SK-MEL-5 (cell line): ENCODE measurements at regions not wholly inside any gene's neighbourhood (a gene's known extent, or its start where the extent isn't known, plus 50 kb on each side); places are given as distances from the start of the nearest gene placed in this dataset.

Source experiments
- DNase-seq: peaks from one replicate; pipeline ENCODE4 v3.0.0-alpha.2; 2016; ENCODE audit warnings: low read depth, low spot score
- in situ Hi-C: cut with HindIII; loops from 2 replicates; pipeline ENCODE4 v1.10.0; 2016; ENCODE audit warnings: low sequenced_read_pairs, high pct_unique_total_duplicates, low pct_unique_long_range_greater_than_20kb

DNA sequence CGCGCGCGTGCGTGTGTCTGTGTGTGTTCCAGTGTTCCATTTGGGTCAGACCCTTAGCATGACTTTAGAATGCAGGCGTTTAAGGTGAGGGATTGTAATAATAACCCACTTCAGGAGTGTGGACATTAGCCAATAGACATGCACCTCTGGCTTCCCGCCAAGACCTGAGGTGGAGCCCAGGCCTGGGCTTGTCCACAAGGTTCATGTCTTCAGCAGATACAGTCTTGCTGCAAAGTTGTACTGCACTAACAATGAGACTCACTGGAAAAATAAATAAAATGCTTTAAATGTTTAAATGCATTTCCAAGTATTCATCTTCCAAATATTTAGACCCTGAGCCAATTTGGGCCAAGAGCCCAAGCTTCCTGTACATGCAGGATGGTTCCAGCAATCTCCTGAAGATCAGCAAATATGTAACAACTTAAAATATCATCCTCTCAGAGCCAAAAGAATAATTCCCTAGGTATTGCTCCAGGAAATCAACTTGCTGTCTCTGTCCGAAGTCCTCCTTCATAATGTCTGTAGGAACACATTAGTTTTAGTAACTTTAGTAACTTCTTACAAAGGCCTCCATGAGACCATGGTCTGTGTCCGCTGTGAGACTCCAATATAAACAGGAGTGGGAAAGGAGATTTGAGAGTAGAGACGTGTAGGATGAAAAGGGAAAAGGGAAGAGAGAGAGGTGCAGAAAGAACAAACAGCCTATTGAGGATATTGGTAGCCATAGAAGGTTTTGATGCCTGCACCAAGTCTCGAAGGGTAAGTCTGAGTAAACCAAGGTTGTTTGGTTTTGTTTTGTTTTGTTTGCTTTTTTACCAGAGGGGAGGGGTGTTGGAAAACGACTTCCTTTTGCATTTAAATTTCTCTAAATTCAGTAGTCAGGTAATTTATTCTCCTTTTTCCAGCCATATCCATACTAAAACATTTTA lies 98.5 kb upstream of the KLF3 start:
- in situ Hi-C loops = no loop called here
- DNase-seq = no peak

DNA sequence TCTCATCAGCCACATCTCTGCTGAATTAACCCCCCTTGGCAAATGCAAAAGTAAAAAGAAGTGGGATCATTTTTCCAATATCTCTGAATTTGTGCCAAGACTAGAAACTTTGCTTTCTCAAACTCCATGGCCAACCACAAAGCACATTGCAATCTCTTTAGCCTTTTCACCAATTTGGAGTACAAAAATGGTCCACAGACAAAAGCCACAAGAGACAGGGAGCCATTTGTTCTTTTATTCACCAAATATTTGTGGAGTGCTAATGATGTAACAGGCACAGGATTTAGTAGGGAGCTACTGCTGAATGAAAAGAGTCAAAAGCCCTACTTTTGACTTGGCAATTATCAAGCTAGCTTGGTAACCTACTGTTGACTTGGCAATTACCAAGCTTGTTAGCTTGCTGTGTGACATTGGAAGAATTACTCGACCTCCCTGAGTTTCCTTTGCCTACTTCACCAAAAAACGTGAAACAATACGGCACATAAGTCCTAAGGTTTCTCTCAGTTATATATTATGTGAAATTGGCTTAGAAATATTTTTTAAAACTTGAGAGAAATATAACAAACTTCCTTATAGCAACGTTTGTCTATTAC lies 97.1 kb upstream of the KLF3 start:
- in situ Hi-C loops = no loop called here
- DNase-seq = peak; percentile 41

DNA sequence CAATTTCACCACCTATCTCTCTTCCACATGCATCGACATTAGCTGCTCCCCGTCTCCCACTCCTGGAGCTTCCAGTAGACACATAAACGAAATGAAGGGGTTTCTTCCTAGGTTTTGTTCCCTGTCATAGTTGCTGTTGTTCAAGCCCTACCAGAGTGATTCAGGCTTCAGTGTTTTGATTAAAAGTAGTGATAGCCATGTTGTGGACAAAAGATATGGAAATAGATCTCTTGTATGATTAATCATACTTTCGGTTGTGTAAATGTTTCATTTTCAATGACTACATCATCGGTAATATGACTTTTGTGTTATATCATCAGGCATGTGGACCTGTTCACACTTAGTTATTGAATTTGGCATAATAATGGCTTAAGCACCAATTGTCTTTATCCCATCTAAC lies 96.5 kb upstream of the KLF3 start:
- no peak for DNase-seq
- in situ Hi-C loops = no loop called here

DNA sequence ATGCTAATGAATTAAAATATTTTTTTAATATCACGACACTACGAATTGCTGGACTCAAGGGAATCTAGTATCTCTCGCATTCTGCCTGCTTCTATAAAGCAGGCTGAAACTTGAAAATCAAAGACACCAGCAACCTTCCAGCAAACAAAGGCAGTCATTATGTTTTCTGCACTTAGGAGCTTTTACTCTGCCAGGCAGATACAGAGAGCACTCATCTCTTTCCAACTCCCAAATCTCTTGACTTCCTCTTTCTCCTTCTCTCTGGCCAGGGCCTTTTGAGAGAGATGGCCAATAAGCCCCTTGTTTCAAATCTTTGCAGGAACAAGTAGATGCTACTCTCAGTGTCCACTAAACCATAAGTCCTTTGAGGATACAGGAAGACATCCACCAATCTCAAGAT lies 95.2 kb upstream of the KLF3 start:
- in situ Hi-C loops = no loop called here
- peak; percentile 79 for DNase-seq

DNA sequence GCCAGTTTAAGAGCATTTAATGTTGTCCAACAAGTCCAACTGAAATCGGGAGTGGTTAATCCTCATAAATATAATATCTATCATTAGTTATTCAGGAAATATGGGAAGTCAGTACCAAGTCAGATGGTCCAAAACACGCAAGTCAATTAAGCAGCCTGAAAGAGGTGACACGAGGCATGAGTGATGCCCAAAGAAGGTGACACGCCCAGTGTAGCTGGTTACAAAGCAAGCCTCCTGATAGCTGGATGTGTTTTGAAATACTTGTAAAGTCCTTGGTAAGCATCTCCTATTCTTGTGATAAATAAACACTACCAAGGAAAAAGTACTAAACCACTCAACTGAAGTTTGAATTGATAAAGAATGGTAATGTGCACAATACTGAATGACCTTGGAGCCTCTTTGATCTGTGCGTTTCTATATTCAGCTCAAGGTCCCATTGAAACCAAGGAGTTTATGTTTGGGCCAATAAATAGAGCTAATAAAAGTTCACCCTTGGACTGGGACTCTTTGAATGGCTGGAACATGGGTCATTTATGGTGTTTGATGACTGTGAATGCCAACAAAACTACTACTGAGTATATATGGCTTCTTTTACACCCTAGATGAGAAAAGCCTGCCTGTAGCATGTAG lies 93.2 kb upstream of the KLF3 start:
- in situ Hi-C loops = no loop called here
- no peak for DNase-seq

DNA sequence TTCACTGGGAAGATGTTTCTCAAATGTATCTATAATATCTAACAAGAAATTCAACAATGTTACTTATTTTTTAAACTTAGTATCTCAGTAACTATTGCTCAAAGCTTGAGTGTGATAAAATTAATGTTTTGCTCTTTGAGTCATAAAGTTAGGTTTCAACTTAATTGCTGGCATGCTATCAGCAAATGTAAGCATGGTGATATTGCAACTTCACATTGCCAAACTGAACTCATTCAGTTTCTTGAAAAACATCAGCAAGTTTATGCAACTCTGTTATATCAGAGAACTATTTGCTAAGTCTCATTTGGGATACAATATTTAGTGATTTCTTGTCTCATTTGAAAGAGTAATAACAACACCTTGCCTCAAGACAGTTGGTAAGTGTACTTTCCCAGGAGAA lies 91.2 kb upstream of the KLF3 start:
- in situ Hi-C loops = no loop called here
- no peak for DNase-seq

DNA sequence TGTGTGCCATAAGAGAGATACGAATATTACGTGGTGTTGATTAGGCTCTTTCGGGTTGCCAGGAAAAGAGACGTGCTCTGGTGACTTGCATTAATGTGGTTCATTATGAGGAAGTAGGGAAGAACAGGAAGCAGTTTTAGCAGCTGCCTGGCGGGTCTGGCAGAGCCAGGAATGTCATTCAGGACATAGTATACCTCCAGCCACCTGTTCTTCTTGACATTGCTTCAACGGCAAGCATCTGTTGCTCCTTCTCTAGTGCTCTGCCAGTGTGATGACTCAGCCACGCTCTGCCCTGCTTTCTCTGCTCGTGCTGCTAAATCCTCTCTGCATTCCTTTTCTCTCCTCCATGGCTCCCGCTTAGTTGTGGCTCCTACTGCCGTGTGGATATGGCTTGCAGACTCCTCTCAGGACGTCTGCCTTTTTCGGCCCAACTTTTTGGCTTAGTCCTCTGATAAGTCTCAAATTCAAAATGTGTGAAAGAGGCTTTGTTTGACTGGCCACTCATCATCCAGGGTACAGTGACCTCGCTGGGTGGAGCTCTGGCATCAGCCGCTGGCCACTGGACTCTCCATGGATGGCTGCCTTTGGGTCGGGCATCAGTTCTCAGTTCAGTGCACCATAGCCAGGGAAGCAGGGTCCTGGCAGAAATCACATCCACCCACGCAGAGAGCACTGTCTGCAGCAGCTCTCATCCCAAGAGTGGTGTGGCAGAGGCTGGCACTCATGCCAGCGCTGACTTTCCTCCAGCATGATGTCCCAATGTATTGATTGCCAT lies 89.3 kb upstream of the KLF3 start:
- in situ Hi-C loops = no loop called here
- DNase-seq = no peak

DNA sequence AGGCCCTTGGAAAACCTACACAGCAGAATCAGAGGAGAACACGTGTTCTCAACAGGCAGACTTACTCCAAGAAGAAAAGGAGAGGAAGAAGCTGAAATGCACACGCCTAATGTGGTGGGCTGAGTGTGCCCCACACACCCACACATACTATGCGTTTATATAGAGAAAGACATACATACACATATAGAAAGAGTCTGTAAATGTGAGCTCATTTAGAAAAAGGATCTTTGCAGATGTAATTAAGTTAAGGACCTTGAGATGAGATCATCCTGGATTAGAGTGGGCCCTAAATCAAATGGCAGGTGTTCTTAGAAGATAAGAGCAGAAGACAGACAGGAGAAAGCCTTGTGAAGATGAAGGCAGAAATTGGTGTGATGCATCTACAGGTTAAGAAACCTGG lies 87.2 kb upstream of the KLF3 start:
- in situ Hi-C loops = no loop called here
- no peak for DNase-seq

DNA sequence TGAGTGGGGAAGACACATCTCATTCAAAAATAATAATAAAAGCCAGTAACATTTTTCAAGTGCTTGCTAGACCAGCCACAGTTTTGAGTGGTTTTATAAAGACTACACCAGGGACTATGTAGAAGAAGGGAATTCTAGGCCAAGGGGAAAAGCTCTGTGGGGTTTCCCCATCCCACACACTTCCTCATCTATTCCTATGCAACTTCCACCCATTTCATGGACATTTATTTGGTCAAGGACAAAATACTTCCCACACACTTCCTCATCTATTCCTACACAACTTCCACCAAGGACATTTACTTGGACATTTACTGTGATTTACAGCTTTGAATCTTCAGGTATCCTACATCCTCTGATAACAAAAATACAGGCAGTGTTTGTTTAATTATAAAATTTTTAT lies 86.5 kb upstream of the KLF3 start:
- no peak for DNase-seq
- in situ Hi-C loops = no loop called here

DNA sequence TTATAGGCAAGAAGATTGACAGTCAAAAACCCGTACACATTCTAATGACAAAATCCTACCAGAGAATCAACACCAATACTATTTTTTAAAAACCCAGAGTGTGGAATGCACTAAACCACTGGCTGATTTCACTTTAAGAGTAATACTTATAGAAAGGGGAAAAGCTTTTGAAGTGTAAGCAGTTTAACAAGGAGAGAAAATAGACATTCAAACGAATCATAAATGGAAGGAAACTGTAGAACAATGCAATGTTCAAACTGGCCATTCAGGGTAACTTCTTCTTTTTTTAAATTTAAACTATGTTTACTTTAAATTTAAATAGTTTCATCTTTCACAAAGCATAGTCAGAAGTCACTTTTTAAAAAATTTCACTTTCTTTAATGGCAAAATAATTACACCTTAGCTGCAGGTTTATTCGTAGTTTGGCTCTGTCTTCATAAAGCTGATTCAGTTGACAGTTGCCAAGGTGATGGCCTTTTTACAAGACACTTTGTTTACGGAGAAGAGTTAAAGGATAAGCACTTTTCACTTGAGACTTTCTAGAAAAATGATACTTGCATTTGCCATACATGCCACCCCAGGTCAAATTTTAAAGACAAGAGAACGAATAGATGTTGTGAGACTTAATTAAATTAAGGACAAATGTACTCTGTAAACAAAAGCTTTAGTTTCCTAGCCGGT lies 82.4 kb upstream of the KLF3 start:
- in situ Hi-C loops = no loop called here
- no peak for DNase-seq

DNA sequence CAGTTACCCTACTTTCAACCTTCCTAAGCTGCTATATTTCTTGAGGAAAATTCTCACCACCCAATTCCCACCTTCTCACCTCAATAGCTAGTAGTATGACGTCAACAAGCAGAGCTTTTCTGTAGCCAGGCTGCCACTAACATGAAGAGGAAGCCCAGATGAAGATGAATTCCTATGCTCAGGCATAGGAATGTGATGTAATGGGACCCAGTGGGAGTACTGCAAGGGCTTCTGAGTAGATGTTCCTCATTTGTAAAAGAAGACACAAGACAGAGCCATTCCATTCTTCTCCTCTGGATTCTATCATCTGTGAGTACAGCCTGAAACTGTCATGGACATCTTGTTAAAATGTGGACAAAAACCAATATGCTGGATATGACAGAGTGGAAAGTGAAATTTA lies 81.6 kb upstream of the KLF3 start:
- in situ Hi-C loops = no loop called here
- DNase-seq = no peak

DNA sequence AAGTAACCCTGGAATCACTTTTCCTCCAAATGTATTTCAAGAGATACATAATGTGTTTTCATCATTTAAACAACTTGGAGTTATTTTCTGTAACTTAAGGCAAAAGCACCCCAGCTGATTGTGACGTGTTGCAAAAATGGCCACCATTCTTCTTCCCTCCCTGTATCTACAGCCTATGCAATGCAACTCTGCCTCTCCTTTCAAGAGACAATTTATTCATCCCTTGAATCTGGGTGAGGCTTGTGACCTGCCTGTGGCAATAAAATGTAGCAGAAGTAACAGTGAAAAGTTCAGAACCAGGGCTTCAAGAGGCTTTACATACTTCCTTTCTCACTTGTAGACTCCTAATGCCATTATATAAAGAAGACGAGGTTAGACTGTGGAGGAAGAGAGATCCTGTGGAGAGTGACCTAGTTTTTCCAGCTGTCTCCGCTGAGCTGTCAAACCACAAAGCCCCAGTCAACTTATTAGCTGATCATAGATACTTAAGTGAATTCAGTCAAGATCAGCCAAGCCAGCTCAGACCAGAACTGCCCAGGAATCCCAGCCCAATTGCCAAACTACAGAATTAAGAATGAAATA lies 81.0 kb upstream of the KLF3 start:
- in situ Hi-C loops = no loop called here

DNA sequence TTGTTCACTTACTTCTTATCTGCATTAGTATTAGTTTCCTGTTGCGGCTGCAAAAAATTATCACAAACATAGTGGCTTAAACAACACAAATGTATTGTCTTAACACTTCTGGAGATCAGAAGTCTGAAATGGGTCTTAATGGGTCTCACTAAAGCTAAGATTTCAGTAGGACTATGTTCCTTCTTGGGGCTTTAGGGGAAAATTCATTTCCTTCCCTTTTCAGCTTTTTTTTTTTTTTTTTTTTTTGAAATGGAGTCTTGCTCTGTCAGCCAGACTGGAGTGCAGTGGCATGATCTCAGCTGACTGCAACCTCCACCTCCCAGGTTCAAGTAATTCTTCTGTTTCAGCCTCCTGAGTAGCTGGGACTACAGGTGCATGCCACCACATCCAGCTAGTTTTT lies 78.1 kb upstream of the KLF3 start:
- in situ Hi-C loops = no loop called here
- no peak for DNase-seq

More for the DNA sequence above, 81.0 kb upstream of the KLF3 start:
- no peak for DNase-seq

DNA sequence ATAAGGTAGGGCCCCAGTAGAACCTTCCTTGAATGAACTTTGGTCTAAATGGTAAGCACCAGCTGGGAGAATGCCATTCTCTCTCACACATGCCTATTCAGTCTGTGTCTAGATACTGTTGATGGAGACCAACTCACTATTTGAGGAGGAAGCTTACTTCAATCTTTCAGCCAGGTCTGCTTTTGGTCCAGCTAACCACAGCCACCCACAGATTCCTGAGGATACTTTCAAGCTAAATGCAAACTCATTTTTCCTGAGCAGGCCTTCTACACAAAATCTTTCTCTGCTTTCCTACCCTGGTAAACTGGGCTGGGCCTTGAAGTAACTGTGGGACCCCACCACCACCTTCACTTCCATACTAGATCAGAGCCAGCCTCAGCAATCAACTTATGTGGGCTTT lies 76.9 kb upstream of the KLF3 start:
- DNase-seq = no peak
- in situ Hi-C loops = no loop called here

DNA sequence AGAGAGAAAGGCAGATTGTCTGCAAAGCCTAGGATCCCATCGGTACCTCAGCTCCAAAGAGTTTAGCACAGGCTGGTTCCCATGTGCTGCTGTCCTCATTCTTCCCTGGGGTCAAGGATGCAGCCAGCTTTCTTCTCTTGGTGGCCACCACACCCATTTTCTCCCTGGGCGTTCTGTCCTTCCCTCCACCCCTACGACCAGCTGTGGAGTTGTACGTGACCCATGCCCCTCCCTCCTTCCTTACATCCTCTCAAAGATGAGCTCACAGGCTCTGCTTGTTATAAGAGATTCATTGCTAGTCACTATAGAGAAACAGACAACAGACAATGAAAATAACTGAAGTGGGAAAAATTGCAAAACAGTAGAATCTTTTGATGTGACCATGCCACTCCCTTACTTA lies 74.0 kb upstream of the KLF3 start:
- in situ Hi-C loops = no loop called here

DNA sequence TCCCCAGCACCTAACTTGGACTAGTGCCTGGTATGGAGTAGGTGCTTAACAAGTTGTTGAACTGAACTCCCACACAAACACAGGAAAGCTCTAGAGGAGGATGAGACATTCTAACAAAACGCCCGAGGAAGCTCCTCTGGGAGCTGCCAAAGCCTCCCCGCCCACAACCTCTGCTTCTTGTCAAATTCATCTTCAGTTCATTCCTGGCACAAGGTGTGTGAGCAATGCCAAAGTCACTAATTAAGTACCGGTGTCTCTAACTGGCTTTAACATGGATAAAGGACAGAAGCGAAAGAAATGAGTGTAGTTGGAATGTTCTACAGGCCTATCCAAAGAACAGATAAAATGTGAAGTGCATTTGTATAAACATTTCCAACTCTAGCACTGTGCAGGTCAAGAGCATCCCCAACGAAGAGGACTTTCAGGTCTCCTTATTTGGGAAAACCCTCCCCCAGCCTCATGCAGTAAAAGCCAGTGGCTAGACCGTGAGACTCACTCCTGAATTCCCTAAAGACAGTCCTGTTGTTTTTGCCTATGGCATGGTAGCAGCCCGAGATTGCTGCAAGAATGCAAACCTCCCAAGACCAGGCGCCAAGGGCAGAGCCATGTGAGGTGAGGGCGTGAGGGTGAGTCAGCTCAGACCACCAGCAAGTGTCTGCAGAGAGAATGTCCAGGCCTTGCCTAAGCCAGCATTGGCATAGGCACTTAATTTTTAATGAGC lies 72.2 kb upstream of the KLF3 start:
- in situ Hi-C loops = no loop called here
- peak; percentile 22 for DNase-seq

More for the DNA sequence above, 74.0 kb upstream of the KLF3 start:
- DNase-seq = peak; percentile 24

DNA sequence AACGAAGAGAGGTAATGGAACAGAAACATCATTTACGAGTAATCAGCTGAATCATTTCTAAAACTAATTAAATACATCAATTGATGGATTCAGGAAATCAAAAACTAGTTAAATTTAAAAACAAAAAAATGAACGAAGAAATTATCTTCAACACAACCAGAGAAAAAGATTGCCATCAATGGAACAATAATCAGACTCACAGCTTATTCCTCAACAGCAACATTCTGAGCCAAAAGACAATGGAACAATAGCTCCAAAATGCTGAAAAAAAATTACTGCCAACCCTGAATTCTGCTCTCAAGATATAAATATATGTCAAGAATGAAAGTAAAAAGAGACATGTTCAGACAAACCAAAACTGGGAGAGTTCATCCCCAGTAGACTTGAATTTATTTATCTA lies 65.5 kb upstream of the KLF3 start:
- in situ Hi-C loops = no loop called here
- no peak for DNase-seq
